Sigmoid colon (tissue), 6 donors: ENCODE measurements at regions not wholly inside any gene's neighbourhood (a gene's known extent, or its start where the extent isn't known, plus 50 kb on each side); places are given as distances from the start of the nearest gene placed in this dataset.

ENCODE experiments used
- DNase-seq: peaks from one replicate; pipeline ENCODE4 v3.0.0-alpha.2; 2019
- H3K27ac ChIP-seq, 4 donors: fragments of 200-600 bp; sonication (generic); one replicate each; pipeline ENCODE4 v1.5.1; 2016 to 2019; ENCODE audit warnings: mild to moderate bottlenecking in 1 of 4
- H3K27me3 ChIP-seq, 3 donors: fragments of 200-600 bp; sonication (generic); one replicate each; pipeline ENCODE4 v1.5.1; 2019; ENCODE audit warnings: mild to moderate bottlenecking in 1 of 3
- H3K36me3 ChIP-seq, 4 donors: fragments of 200-600 bp; sonication (generic); one replicate each; pipeline ENCODE4 v1.5.1; 2016 to 2019
- H3K4me1 ChIP-seq, 4 donors: fragments of 200-600 bp; sonication (generic); one replicate each; pipeline ENCODE4 v1.5.1; 2017 to 2019
- H3K4me3 ChIP-seq, 4 donors: fragments of 200-600 bp; sonication (generic); one replicate each; pipeline ENCODE4 v1.5.1; 2017 to 2019; ENCODE audit warnings: mild to moderate bottlenecking in 2 of 4, moderate library complexity in 1 of 4
- H3K9me3 ChIP-seq, 4 donors: fragments of 200-600 bp in 3 of 4; sonication (generic) in 3 of 4; one replicate each; pipeline versions ENCODE4 v1.5.1 to v1.6.1; 2013 to 2019
- EP300 ChIP-seq, 4 donors: sonication (generic); formaldehyde crosslinking; IDR thresholded peaks; one replicate each; pipeline ENCODE4 v1.6.1; 2017; ENCODE audit warnings: antibody characterized with exemption in 4 of 4
- POLR2A ChIP-seq, 2 donors: fragments of 450-650 bp; IDR thresholded peaks; one replicate each; pipeline ENCODE4 v1.6.1; 2016; ENCODE audit warnings: antibody characterized with exemption in 2 of 2, mild to moderate bottlenecking in 2 of 2, moderate library complexity in 2 of 2
- POLR2AphosphoS5 ChIP-seq, 4 donors: sonication (generic); formaldehyde crosslinking; IDR thresholded peaks; one replicate each; pipeline ENCODE4 v1.6.1; 2017; ENCODE audit warnings: antibody characterized with exemption in 4 of 4
- WGBS, 2 donors: extraction: QIAGEN DNeasy Blood & Tissue Kit; methylation state at CpG; one replicate each; pipeline ENCODE4 v1.1.7; 2013; 5-methylcytosine and 5-hydroxymethylcytosine counted together
- intact Hi-C: fragments of 100-400 bp; cut with DNase I; formaldehyde crosslinking; loops from one replicate; pipeline ENCODE4 v1.15.1; 2023
- small RNA-seq, 3 donors: library from RNA; depleted of rRNA; stranded (forward); fragments of <200 nt; gene quantifications; one replicate each; pipeline ENCODE3, GENCODE V24; 2016
- TF ChIP-seq, protein P1 (sequence below), 4 experiments: fragments of 450-650 bp in 3 of 4; fragments of 200-600 bp in 1 of 4; IDR thresholded peaks; one replicate each; pipeline ENCODE4 v1.5.1; 2016 to 2019; ENCODE audit warnings: antibody characterized with exemption in 4 of 4, mild to moderate bottlenecking in 3 of 4, moderate library complexity in 2 of 4
- donor health status: healthy with polysubstance abuse.
- donor health status: healthy.

GRCh38 chr2:67342394-67342793, 54.7 kb upstream of the ETAA1 start:
- Histone ChIP-seq H3K9me3 (no peaks in the 10 kb centered on the region), H3K36me3 (no peaks in the 10 kb centered on the region), H3K27ac (no peak overlapping the region), H3K27me3 (no peaks in the 10 kb centered on the region), H3K4me1 (no peaks in the 10 kb centered on the region), H3K4me3 (no peak overlapping the region)
- WGBS, 2 donors, result 88 to 93% methylated on average over 3 of the region's 3 CpGs
- no peak for DNase-seq
- intact Hi-C loops, result no loop called here
- TF ChIP-seq POLR2AphosphoS5 (IDR thresholded peaks at IDR 0.05) (no peak), POLR2A (IDR thresholded peaks at IDR 0.05) (no peak), EP300 (IDR thresholded peaks at IDR 0.05) (no peak)
- TF ChIP-seq, protein P1, sequence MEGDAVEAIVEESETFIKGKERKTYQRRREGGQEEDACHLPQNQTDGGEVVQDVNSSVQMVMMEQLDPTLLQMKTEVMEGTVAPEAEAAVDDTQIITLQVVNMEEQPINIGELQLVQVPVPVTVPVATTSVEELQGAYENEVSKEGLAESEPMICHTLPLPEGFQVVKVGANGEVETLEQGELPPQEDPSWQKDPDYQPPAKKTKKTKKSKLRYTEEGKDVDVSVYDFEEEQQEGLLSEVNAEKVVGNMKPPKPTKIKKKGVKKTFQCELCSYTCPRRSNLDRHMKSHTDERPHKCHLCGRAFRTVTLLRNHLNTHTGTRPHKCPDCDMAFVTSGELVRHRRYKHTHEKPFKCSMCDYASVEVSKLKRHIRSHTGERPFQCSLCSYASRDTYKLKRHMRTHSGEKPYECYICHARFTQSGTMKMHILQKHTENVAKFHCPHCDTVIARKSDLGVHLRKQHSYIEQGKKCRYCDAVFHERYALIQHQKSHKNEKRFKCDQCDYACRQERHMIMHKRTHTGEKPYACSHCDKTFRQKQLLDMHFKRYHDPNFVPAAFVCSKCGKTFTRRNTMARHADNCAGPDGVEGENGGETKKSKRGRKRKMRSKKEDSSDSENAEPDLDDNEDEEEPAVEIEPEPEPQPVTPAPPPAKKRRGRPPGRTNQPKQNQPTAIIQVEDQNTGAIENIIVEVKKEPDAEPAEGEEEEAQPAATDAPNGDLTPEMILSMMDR (IDR thresholded peaks at IDR 0.05), result no peak

- Histone ChIP-seq H3K27me3 (no peaks in the 10 kb centered on the region), H3K4me3 (no peak overlapping the region), H3K4me1 (no peaks in the 10 kb centered on the region), H3K9me3 (no peaks in the 10 kb centered on the region), H3K36me3 (no peaks in the 10 kb centered on the region), H3K27ac (no peak overlapping the region)
- intact Hi-C loops, result no loop called here
- TF ChIP-seq POLR2AphosphoS5 (IDR thresholded peaks at IDR 0.05) (no peak), POLR2A (IDR thresholded peaks at IDR 0.05) (no peak)
- 69 to 80% methylated on average over 4 of the region's 4 CpGs for WGBS, 2 donors
- DNase-seq, result no peak
Measured at GRCh38 chr2:67346718-67347407, 50.3 kb upstream of the ETAA1 start.

Small RNA genes in the stretch of these regions (small RNA-seq; reads per million reads assigned to genes)
- 0 reads per million in 3 donors for gene AC009474.2
